ENCODE measurements at regions not wholly inside any gene's neighbourhood (a gene's known extent, or its start where the extent isn't known, plus 50 kb on each side); places are given as distances from the start of the nearest gene placed in this dataset.

DNA sequence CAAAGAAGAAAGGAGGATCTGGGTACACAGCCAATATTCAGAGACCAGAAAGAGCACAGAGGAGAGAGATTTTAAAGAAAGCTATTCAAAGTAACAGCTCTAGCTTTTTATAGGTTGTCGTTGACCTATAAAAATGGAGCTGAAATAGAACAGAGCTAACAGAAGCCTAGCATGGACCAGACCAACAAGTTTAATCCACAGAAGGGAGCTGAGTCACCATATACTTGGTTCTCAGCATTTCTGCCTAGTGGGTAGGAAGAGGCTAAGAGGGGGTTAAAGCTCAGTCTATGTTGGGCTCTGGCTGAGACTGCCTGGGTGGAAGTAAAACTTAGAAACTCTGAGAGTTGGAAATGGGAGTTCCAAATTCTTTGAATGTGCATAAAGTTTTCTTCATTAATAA is 678.0 kb upstream of the CDH2 start:
- no peak for TF ChIP-seq POLR2A (IDR thresholded peaks at IDR 0.05)
- TF ChIP-seq, protein P1, sequence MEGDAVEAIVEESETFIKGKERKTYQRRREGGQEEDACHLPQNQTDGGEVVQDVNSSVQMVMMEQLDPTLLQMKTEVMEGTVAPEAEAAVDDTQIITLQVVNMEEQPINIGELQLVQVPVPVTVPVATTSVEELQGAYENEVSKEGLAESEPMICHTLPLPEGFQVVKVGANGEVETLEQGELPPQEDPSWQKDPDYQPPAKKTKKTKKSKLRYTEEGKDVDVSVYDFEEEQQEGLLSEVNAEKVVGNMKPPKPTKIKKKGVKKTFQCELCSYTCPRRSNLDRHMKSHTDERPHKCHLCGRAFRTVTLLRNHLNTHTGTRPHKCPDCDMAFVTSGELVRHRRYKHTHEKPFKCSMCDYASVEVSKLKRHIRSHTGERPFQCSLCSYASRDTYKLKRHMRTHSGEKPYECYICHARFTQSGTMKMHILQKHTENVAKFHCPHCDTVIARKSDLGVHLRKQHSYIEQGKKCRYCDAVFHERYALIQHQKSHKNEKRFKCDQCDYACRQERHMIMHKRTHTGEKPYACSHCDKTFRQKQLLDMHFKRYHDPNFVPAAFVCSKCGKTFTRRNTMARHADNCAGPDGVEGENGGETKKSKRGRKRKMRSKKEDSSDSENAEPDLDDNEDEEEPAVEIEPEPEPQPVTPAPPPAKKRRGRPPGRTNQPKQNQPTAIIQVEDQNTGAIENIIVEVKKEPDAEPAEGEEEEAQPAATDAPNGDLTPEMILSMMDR (IDR thresholded peaks at IDR 0.05), result no peak

Data from body of pancreas (tissue), 4 donors.